ENCODE measurements at regions not wholly inside any gene's neighbourhood (a gene's known extent, or its start where the extent isn't known, plus 50 kb on each side); places are given as distances from the start of the nearest gene placed in this dataset.

DNA sequence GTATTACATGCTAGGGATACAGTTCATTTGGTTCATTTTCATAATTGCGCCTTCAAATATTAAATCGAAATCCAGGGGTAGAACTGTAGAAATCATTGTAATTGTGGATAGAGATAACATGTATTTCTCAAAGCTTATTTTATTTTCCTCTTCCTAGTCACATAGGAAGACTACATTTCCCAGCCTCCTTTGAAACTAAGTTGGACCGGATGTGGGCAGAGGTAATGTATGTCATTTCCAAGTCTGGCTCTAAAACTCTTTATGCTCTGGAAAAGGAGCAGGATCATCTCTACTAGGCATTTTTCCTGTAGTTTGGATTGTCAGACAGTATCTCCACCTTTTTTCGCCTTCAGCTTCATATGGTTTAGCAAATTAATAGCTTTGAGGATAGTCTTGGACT lies 70.1 kb upstream of the CRY1 start:
- ChIA-PET POLR2A (no interaction called here), CTCF (interaction anchor here (0.6 kb wide), 1 partner anchor 62 kb away, joined by 3 read pairs; no protein-coding TSS in a partner anchor)
- no peaks in the 10 kb centered on the region for H3K9me3 ChIP-seq (ENCODE audit: control insufficient read depth, insufficient read depth, low read depth, low read length)
- H3K36me3 ChIP-seq (ENCODE audit: control insufficient read depth in 2 of 2, insufficient read depth in 1 of 2, low read length in 2 of 2) = no peaks in the 10 kb centered on the region
- H3K27ac ChIP-seq (ENCODE audit: extremely low read depth, low read depth, low read length) = no peak overlapping the region
- TF ChIP-seq ZNF658 (tag by site-specific recombination; IDR thresholded peaks at IDR 0.05) = no peak
- no peak for TF ChIP-seq ZNF239 (tag by site-specific recombination; IDR thresholded peaks at IDR 0.05)
- TF ChIP-seq SP3 (tag by site-specific recombination; IDR thresholded peaks at IDR 0.05) = no peak
- no peak for TF ChIP-seq ZNF501 (tag by site-specific recombination; IDR thresholded peaks at IDR 0.05)
- TF ChIP-seq, protein P1, sequence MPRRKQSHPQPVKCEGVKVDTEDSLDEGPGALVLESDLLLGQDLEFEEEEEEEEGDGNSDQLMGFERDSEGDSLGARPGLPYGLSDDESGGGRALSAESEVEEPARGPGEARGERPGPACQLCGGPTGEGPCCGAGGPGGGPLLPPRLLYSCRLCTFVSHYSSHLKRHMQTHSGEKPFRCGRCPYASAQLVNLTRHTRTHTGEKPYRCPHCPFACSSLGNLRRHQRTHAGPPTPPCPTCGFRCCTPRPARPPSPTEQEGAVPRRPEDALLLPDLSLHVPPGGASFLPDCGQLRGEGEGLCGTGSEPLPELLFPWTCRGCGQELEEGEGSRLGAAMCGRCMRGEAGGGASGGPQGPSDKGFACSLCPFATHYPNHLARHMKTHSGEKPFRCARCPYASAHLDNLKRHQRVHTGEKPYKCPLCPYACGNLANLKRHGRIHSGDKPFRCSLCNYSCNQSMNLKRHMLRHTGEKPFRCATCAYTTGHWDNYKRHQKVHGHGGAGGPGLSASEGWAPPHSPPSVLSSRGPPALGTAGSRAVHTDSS (tag by site-specific recombination; IDR thresholded peaks at IDR 0.05) = no peak
- TF ChIP-seq ZBTB7A (tag by site-specific recombination; IDR thresholded peaks at IDR 0.05; ENCODE audit: low read depth) = no peak
- TF ChIP-seq ZNF654 (tag by site-specific recombination; IDR thresholded peaks at IDR 0.05; ENCODE audit: low read depth) = no peak
- no peak for TF ChIP-seq ZNF449 (tag by site-specific recombination; IDR thresholded peaks at IDR 0.05)
- H3K4me3 ChIP-seq (ENCODE audit: low read depth, low read length) = no peak overlapping the region
- no peaks in the 10 kb centered on the region; the same call in 1 of the 2 replicates for H3K4me1 ChIP-seq (ENCODE audit: control insufficient read depth, insufficient read depth, low read length)

DNA sequence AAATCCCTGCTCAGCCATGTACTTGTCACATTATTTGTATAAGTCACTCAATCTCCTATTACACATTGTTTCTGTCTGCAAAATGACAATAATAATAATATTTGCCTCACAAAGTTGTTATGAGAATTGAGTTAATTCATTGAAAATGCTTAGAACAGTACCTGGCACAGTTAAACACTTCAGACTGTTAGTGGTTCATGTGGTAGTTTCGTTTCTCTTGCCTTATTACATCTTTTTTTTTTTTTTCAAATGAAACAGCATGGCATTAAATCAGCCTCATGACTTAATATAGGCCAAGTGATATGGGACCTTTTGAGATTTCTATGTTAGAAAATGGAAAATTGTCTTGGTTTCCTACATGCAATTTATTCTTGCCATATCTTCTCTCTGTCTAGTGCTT lies 71.0 kb upstream of the CRY1 start:
- Histone ChIP-seq H3K9me3 (ENCODE audit: control insufficient read depth, insufficient read depth, low read depth, low read length) (no peaks in the 10 kb centered on the region), H3K36me3 (ENCODE audit: control insufficient read depth in 2 of 2, insufficient read depth in 1 of 2, low read length in 2 of 2) (no peaks in the 10 kb centered on the region), H3K4me1 (ENCODE audit: control insufficient read depth, insufficient read depth, low read length) (no peaks in the 10 kb centered on the region; the same call in 1 of the 2 replicates), H3K27ac (ENCODE audit: extremely low read depth, low read depth, low read length) (no peak overlapping the region), H3K4me3 (ENCODE audit: low read depth, low read length) (no peak overlapping the region)
- ChIA-PET POLR2A (no interaction called here), CTCF (no interaction called here)
- TF ChIP-seq GLI2 (tag by site-specific recombination; IDR thresholded peaks at IDR 0.05; ENCODE audit: borderline replicate concordance, low read depth) (no peak), ZNF473 (tag by site-specific recombination; IDR thresholded peaks at IDR 0.05) (no peak), ZNF223 (tag by site-specific recombination; IDR thresholded peaks at IDR 0.05) (no peak), ZBTB20 (tag by site-specific recombination; IDR thresholded peaks at IDR 0.05) (no peak), ZNF133 (tag by site-specific recombination; IDR thresholded peaks at IDR 0.05) (no peak), ZNF600 (tag by site-specific recombination; IDR thresholded peaks at IDR 0.05) (no peak)

DNA sequence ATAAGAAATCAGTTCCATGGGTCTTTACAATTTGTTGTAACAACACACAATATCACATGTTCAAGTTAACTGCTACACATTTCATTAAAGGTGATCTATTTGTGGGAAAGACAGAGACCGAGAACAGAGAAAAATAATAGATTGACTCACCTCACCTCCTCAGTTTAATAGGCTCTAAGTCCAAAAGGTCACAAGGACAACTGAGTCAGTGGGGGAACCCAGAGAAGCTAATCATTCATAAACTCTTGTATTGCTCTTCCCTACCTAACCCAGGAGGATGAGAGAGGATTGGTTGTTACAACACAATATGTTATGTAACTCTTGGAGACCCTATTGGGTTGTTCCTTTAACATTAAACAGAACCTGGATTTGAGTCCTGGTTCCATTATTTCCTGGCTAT lies 72.2 kb upstream of the CRY1 start:
- Histone ChIP-seq H3K27ac (ENCODE audit: extremely low read depth, low read depth, low read length) (no peak overlapping the region), H3K4me1 (ENCODE audit: control insufficient read depth, insufficient read depth, low read length) (no peaks in the 10 kb centered on the region; the same call in 1 of the 2 replicates), H3K4me3 (ENCODE audit: low read depth, low read length) (no peak overlapping the region), H3K36me3 (ENCODE audit: control insufficient read depth in 2 of 2, insufficient read depth in 1 of 2, low read length in 2 of 2) (no peaks in the 10 kb centered on the region), H3K9me3 (ENCODE audit: control insufficient read depth, insufficient read depth, low read depth, low read length) (no peaks in the 10 kb centered on the region)
- TF ChIP-seq ZNF18 (tag by site-specific recombination; IDR thresholded peaks at IDR 0.05) (no peak), KLF9 (tag by site-specific recombination; IDR thresholded peaks at IDR 0.05; ENCODE audit: low read depth) (no peak), ZNF112 (tag by site-specific recombination; IDR thresholded peaks at IDR 0.05) (no peak), ZNF266 (tag by site-specific recombination; IDR thresholded peaks at IDR 0.05; ENCODE audit: low read depth) (no peak), ZNF843 (tag by site-specific recombination; IDR thresholded peaks at IDR 0.05) (no peak), ZSCAN16 (tag by site-specific recombination; IDR thresholded peaks at IDR 0.05) (no peak), ZNF10 (tag by site-specific recombination; IDR thresholded peaks at IDR 0.05) (no peak), ZNF280C (tag by site-specific recombination; IDR thresholded peaks at IDR 0.05) (no peak)
- TF ChIP-seq, protein P2, sequence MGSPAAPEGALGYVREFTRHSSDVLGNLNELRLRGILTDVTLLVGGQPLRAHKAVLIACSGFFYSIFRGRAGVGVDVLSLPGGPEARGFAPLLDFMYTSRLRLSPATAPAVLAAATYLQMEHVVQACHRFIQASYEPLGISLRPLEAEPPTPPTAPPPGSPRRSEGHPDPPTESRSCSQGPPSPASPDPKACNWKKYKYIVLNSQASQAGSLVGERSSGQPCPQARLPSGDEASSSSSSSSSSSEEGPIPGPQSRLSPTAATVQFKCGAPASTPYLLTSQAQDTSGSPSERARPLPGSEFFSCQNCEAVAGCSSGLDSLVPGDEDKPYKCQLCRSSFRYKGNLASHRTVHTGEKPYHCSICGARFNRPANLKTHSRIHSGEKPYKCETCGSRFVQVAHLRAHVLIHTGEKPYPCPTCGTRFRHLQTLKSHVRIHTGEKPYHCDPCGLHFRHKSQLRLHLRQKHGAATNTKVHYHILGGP (tag by site-specific recombination; IDR thresholded peaks at IDR 0.05) = no peak
- ChIA-PET POLR2A (no interaction called here), CTCF (no interaction called here)
